Mesenchymal stem cell (in vitro differentiated cells and primary cell): ENCODE measurements at regions not wholly inside any gene's neighbourhood (a gene's known extent, or its start where the extent isn't known, plus 50 kb on each side); places are given as distances from the start of the nearest gene placed in this dataset.
A peak's percentile ranks its signal among the peaks of the same experiment; 100 is the strongest.

Experiments
- DNase-seq: peaks from one replicate; pipeline ENCODE4 v3.0.0-alpha.2; 2013
- H2AFZ ChIP-seq: one replicate; pipeline ENCODE4 v1.6.1; 2013; ENCODE audit warnings: low read depth, mild to moderate bottlenecking, control low read depth, inconsistent platforms, low read length, moderate library complexity
- H2AK5ac ChIP-seq: 2 replicates; pipeline ENCODE4 v1.6.1; 2013; ENCODE audit warnings: low read length, moderate library complexity, mild to moderate bottlenecking, inconsistent platforms; ENCODE audit not compliant: severe bottlenecking
- H2BK120ac ChIP-seq: one replicate; pipeline ENCODE4 v1.6.1; 2013; ENCODE audit warnings: low read depth, mild to moderate bottlenecking, inconsistent platforms, low read length, moderate library complexity
- H2BK12ac ChIP-seq, 2 experiments: one replicate each; pipeline ENCODE4 v1.6.1; 2013; ENCODE audit warnings: inconsistent platforms in 2 of 2, low read length in 2 of 2, mild to moderate bottlenecking in 2 of 2, moderate library complexity in 2 of 2, control low read depth in 1 of 2
- H2BK15ac ChIP-seq: one replicate; pipeline ENCODE4 v1.6.1; 2013; ENCODE audit warnings: mild to moderate bottlenecking, low read depth, inconsistent platforms; ENCODE audit not compliant: poor library complexity, severe bottlenecking
- H2BK5ac ChIP-seq: 2 replicates; pipeline ENCODE4 v1.6.1; 2013; ENCODE audit warnings: low read depth, mild to moderate bottlenecking, low read length, control low read depth, inconsistent platforms; ENCODE audit not compliant: poor library complexity, severe bottlenecking
- H3K14ac ChIP-seq, 2 experiments: one replicate each; pipeline ENCODE4 v1.6.1; 2013; ENCODE audit warnings: inconsistent platforms in 2 of 2, low read length in 2 of 2, control low read depth in 1 of 2, mild to moderate bottlenecking in 1 of 2, moderate library complexity in 1 of 2
- H3K18ac ChIP-seq, 2 experiments: one replicate each; pipeline ENCODE4 v1.6.1; 2013; ENCODE audit warnings: inconsistent platforms in 2 of 2, low read length in 2 of 2, control low read depth in 1 of 2, low read depth in 1 of 2, mild to moderate bottlenecking in 1 of 2
- H3K23ac ChIP-seq, 2 experiments: one replicate each; pipeline ENCODE4 v1.6.1; 2013; ENCODE audit warnings: inconsistent platforms in 2 of 2, low read length in 2 of 2, mild to moderate bottlenecking in 2 of 2, moderate library complexity in 2 of 2, control low read depth in 1 of 2
- H3K27ac ChIP-seq: 2 replicates; pipeline ENCODE4 v1.5.1; 2013; ENCODE audit warnings: mild to moderate bottlenecking, moderate library complexity, low read length, control low read depth, inconsistent platforms; ENCODE audit not compliant: poor library complexity, severe bottlenecking
- H3K27me3 ChIP-seq, 2 experiments: 2 replicates each; pipeline versions ENCODE4 v1.6.1 to v1.7.0; 2013; ENCODE audit warnings: low read length in 2 of 2, mild to moderate bottlenecking in 2 of 2, moderate library complexity in 2 of 2, control low read depth in 1 of 2, inconsistent platforms in 1 of 2; ENCODE audit not compliant: control insufficient read depth in 1 of 2, insufficient read depth in 1 of 2
- H3K36me3 ChIP-seq, 2 experiments: 2 replicates each; pipeline versions ENCODE4 v1.6.1 to v1.7.0; 2013; ENCODE audit warnings: low read length in 2 of 2, control low read depth in 1 of 2, inconsistent platforms in 1 of 2, low read depth in 1 of 2, mild to moderate bottlenecking in 1 of 2; ENCODE audit not compliant: insufficient read depth in 2 of 2, control insufficient read depth in 1 of 2
- H3K4ac ChIP-seq, 2 experiments: one replicate each; pipeline ENCODE4 v1.6.1; 2013; ENCODE audit warnings: inconsistent platforms in 2 of 2, low read length in 2 of 2, mild to moderate bottlenecking in 2 of 2, moderate library complexity in 2 of 2, control low read depth in 1 of 2, low read depth in 1 of 2
- H3K4me1 ChIP-seq: 2 replicates; pipeline ENCODE4 v1.6.1; 2013; ENCODE audit warnings: low read depth, low read length, control low read depth; ENCODE audit not compliant: control insufficient read depth, insufficient read depth
- H3K4me2 ChIP-seq: 2 replicates; pipeline ENCODE4 v1.6.1; 2013; ENCODE audit warnings: low read length, mild to moderate bottlenecking, inconsistent platforms; ENCODE audit not compliant: poor library complexity, severe bottlenecking
- H3K4me3 ChIP-seq, 2 experiments: 2 replicates each; pipeline versions ENCODE4 v1.5.1 to v1.7.0; 2013; ENCODE audit warnings: low read length in 2 of 2, mild to moderate bottlenecking in 2 of 2, control low read depth in 1 of 2, low read depth in 1 of 2; ENCODE audit not compliant: insufficient read depth in 1 of 2
- H3K79me1 ChIP-seq: replicated peaks from 2 replicates; pipeline ENCODE4 v1.6.1; 2013; ENCODE audit warnings: mild to moderate bottlenecking, control low read depth, low read length, inconsistent platforms; ENCODE audit not compliant: poor library complexity, severe bottlenecking
- H3K9ac ChIP-seq: 2 replicates; pipeline ENCODE4 v1.7.0; 2013; ENCODE audit warnings: mild to moderate bottlenecking, low read length, moderate library complexity
- H3K9me3 ChIP-seq: 2 replicates; pipeline ENCODE4 v1.7.0; 2013; ENCODE audit warnings: mild to moderate bottlenecking, low read length; ENCODE audit not compliant: control insufficient read depth
- H4K8ac ChIP-seq: one replicate; pipeline ENCODE4 v1.6.1; 2013; ENCODE audit warnings: inconsistent platforms, mild to moderate bottlenecking, low read length, moderate library complexity
- H4K91ac ChIP-seq: one replicate; pipeline ENCODE4 v1.6.1; 2013; ENCODE audit warnings: mild to moderate bottlenecking, low read length, inconsistent platforms
- WGBS: methylation state at CpG from one replicate; pipeline ENCODE4 v1.1.7; 2013; ENCODE audit warnings: mixed read lengths; 5-methylcytosine and 5-hydroxymethylcytosine counted together

GRCh38 chr4:141534985-141535384 lies 101.4 kb upstream of the IL15 start:
- Histone ChIP-seq H3K27ac (no peak overlapping the region), H3K36me3 (no peaks in the 10 kb centered on the region), H3K4ac (no peak overlapping the region), H4K91ac (no peak overlapping the region), H3K4me1 (no peaks in the 10 kb centered on the region), H3K4me3 (no peak overlapping the region), H2BK12ac (no peak overlapping the region), H3K4me2 (no peak overlapping the region), H3K23ac (no peak overlapping the region), H2BK15ac (no peak overlapping the region), H2BK5ac (no peak overlapping the region), H3K9me3 (peaks cover 33% of the 10 kb centered on the region), H3K9ac (no peak overlapping the region), H3K18ac (no peak overlapping the region), H4K8ac (no peak overlapping the region), H3K27me3 (no peaks in the 10 kb centered on the region), H2BK120ac (no peak overlapping the region), H2AFZ (no peak overlapping the region), H3K79me1 (no peaks in the 10 kb centered on the region), H3K14ac (no peak overlapping the region), H2AK5ac (no peak overlapping the region)
- no peak for DNase-seq
- 83% methylated on average over 1 of the region's 2 CpGs for WGBS

- no peak for DNase-seq
- no peak overlapping the region for H3K4me2 ChIP-seq
- H4K8ac ChIP-seq, result no peak overlapping the region
Measured at GRCh38 chr4:141538001-141538400, 98.4 kb upstream of the IL15 start.

GRCh38 chr4:141540643-141541042 lies 95.7 kb upstream of the IL15 start:
- no peak overlapping the region for H3K27ac ChIP-seq
- no peaks in the 10 kb centered on the region for H3K36me3 ChIP-seq
- H3K23ac ChIP-seq, result no peak overlapping the region
- 100% methylated on average over 1 of the region's 2 CpGs for WGBS
- no peak overlapping the region for H2BK15ac ChIP-seq
- H3K79me1 ChIP-seq, result no peaks in the 10 kb centered on the region
- H2BK12ac ChIP-seq, result no peak overlapping the region
- no peak overlapping the region for H3K9ac ChIP-seq
- no peak overlapping the region for H2BK5ac ChIP-seq
- no peak overlapping the region for H3K4me2 ChIP-seq
- no peak overlapping the region for H3K4me3 ChIP-seq
- H4K8ac ChIP-seq, result no peak overlapping the region
- H3K18ac ChIP-seq, result no peak overlapping the region
- H4K91ac ChIP-seq, result no peak overlapping the region
- H2AFZ ChIP-seq, result no peak overlapping the region
- DNase-seq, result peak; percentile 37
- H3K4ac ChIP-seq, result no peak overlapping the region
- peaks cover 31% of the 10 kb centered on the region for H3K9me3 ChIP-seq
- no peak overlapping the region for H2BK120ac ChIP-seq
- H3K4me1 ChIP-seq, result no peaks in the 10 kb centered on the region
- H3K14ac ChIP-seq, result no peak overlapping the region
- no peak overlapping the region for H2AK5ac ChIP-seq
- H3K27me3 ChIP-seq, result no peaks in the 10 kb centered on the region

More at GRCh38 chr4:141538001-141538400, 98.4 kb upstream of the IL15 start:
- no peaks in the 10 kb centered on the region for H3K4me1 ChIP-seq
- no peak overlapping the region for H3K9ac ChIP-seq
- no peak overlapping the region for H2AK5ac ChIP-seq
- H3K9me3 ChIP-seq, result peaks cover 33% of the 10 kb centered on the region
- H2BK120ac ChIP-seq, result no peak overlapping the region
- no peaks in the 10 kb centered on the region for H3K36me3 ChIP-seq
- no peak overlapping the region for H2AFZ ChIP-seq
- no peaks in the 10 kb centered on the region for H3K27me3 ChIP-seq
- H3K27ac ChIP-seq, result no peak overlapping the region
- H3K14ac ChIP-seq, result no peak overlapping the region
- no peak overlapping the region for H2BK5ac ChIP-seq
- H4K91ac ChIP-seq, result no peak overlapping the region
- H3K79me1 ChIP-seq, result no peaks in the 10 kb centered on the region
- no peak overlapping the region for H3K18ac ChIP-seq
- no peak overlapping the region for H3K23ac ChIP-seq
- H2BK12ac ChIP-seq, result no peak overlapping the region
- H3K4ac ChIP-seq, result no peak overlapping the region
- peak overlapping the region in 1 of 2 experiments; percentile 28 for H3K4me3 ChIP-seq
- 94% methylated on average over 1 of the region's 1 CpG for WGBS
- no peak overlapping the region for H2BK15ac ChIP-seq

GRCh38 chr4:141541851-141542250 lies 94.5 kb upstream of the IL15 start:
- no peak overlapping the region for H2BK120ac ChIP-seq
- no peaks in the 10 kb centered on the region for H3K27me3 ChIP-seq
- H2BK15ac ChIP-seq, result no peak overlapping the region
- no peak overlapping the region for H4K8ac ChIP-seq
- no peak overlapping the region for H4K91ac ChIP-seq
- H2BK5ac ChIP-seq, result no peak overlapping the region
- WGBS, result 97% methylated on average over 2 of the region's 2 CpGs
- peaks cover 25% of the 10 kb centered on the region for H3K9me3 ChIP-seq
- H2AFZ ChIP-seq, result no peak overlapping the region
- H2AK5ac ChIP-seq, result no peak overlapping the region
- peak; percentile 52 for DNase-seq
- no peak overlapping the region for H3K14ac ChIP-seq
- no peak overlapping the region for H3K4me3 ChIP-seq
- no peak overlapping the region for H3K27ac ChIP-seq
- no peak overlapping the region for H2BK12ac ChIP-seq
- no peak overlapping the region for H3K4me2 ChIP-seq
- no peaks in the 10 kb centered on the region for H3K79me1 ChIP-seq
- H3K9ac ChIP-seq, result peak overlapping the region; percentile 49
- H3K4me1 ChIP-seq, result no peaks in the 10 kb centered on the region
- no peak overlapping the region for H3K23ac ChIP-seq
- no peak overlapping the region for H3K4ac ChIP-seq
- no peaks in the 10 kb centered on the region for H3K36me3 ChIP-seq
- no peak overlapping the region for H3K18ac ChIP-seq
